GM18505 (cell line): ENCODE measurements at regions not wholly inside any gene's neighbourhood (a gene's known extent, or its start where the extent isn't known, plus 50 kb on each side); places are given as distances from the start of the nearest gene placed in this dataset.
"Not testable (repeated sequence)": the region's sequence is repeated elsewhere in the genome, so short reads cannot be mapped to it uniquely, and the experiment has no call there.

Experiments
- ATAC-seq: cut with Tn5 transposase; IDR thresholded peaks from one replicate; pipeline ENCODE4 v1.9.1; 2021; ENCODE audit not compliant: unreplicated experiment
- POLR2A ChIP-seq: IDR thresholded peaks from 4 replicates; pipeline ENCODE4 v1.6.1; 2011; ENCODE audit warnings: borderline replicate concordance; ENCODE audit not compliant: insufficient read depth, insufficient read length; ENCODE audit errors: extremely low read depth

DNA sequence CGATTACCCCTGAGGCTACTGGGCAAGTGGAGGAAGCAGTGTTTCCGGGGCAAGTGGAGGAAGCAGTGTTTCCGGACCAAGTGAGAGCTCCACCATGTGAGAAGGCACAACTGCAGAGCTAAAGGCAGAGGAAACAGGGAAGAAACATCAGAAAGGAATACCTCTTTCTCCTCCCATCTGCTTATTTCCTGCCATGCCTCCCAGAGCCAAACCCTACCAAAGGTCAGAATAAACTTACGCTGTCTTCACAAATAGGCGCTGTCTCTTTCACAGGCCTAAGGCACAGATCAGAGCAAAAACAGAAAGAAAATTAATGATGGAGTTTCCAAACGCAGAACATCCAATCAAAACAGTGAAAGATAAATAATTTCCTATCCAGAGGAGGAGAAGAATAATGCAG, 153.0 kb downstream of the ATOH1 start:
- no peak for ATAC-seq
- TF ChIP-seq POLR2A, result no peak

DNA sequence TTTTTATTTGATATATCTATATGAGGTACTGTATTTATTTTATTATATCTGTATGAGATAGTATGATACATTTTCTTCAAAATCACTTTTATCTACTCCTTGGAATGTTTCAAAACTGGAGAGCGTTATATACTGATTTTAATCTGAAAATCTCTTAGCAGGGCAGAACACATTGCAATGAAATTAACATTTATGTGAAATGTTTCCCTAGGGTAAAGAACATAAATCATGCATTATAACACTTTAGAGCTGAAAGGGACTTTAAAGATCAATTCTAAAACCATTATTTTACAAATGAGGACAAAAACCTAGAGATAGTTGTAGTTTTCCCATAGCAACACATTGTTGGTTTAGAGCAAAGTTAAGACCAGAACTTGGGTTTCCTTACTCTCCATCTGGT, 153.7 kb downstream of the ATOH1 start:
- no peak for TF ChIP-seq POLR2A
- no peak for ATAC-seq

DNA sequence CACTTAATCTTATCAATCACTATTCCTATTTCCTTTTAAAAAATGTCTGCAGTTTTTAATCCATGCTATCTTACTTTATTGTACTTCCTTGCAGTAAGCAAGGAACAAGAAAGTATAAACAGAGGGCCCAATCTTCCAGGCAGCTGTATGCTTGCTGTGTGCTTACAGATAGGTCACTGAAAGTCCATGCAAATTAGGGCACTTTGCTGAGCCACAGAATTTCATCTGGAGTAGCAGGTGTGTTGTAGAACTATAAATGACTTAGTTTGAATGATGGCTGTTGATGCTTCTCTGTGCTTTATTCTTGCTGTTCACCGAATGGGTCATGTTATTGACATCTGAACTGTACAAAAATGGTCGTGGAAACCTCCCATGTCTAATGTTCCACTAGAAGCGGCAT, 154.6 kb downstream of the ATOH1 start:
- ATAC-seq, result peak; percentile 91
- no peak for TF ChIP-seq POLR2A

DNA sequence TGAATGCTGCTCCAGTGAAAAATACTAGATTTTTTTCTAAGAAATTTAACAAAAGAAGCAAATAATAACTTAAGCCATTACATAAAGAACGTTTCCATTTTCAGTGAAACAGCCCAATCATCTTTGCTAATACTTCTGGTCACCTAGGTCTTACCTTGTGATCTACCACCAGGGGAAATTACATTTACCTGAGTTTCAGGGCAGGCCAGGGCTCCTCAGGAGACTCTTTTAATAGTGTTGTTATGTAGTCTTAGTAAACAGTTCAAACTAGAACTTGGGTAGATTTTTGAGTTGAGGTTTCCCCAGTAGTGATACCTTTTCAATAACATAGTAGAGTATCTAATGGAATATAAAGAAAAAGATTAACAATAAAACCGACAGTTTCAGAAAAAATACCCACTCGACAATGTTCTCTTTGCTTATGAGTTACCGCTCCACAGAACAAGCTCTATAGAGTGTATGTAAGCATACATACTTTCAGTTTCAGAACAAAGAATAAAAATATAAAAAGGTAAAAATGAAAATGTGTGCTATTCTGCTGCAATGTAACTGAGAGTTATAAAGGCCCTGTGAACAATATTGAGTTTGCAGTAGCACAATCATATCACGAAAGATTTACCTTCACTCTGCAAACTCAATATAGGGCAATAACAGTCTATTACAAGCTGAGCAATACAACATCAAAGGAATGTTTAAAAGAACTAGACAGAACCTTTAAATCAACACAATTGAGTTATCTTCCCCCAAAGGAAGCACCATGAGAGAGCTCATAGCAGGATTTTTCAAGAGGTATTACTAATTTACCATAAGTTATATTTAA, 165.8 kb downstream of the ATOH1 start:
- ATAC-seq, result no peak

DNA sequence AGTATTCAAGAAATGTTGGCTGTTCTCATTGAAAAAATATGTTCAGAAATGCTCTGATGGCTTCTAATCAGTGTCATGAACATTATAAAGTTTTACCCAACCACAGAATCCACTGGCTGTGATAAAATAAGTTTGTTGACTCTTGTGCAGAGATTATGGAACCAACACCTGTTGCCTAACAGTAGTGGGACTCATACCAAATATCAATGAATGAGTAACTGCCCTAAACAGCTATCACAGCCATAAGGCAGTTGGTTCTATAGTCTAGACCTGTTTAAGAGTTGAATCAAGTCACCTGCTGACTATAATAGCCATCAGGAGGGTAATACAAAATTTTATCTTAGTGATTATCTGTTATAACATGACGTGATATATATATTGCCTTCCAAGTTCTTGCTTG, 168.3 kb downstream of the ATOH1 start:
- no peak for ATAC-seq
- TF ChIP-seq POLR2A, result no peak

More for the DNA sequence above, 165.8 kb downstream of the ATOH1 start:
- TF ChIP-seq POLR2A, result no peak

DNA sequence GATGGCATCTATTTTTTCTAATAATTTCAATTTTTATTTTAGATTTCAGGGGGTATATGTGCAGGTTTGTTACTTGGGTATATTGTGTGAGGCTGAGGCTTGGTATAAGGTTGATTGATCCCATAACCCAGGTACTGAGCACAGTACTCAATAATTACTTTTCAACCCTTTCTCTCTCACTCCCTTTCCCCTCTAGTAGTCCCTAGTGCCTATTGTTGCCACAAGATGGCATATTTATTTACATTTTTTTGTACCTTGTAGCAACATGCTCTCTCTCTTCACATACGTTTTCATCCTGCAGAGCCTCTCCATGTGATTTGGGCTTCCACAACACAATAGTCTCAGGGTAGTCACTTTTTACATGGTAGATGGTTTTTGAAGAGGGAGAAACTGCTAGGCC, 172.0 kb downstream of the ATOH1 start:
- ATAC-seq, result no peak
- TF ChIP-seq POLR2A, result no peak

DNA sequence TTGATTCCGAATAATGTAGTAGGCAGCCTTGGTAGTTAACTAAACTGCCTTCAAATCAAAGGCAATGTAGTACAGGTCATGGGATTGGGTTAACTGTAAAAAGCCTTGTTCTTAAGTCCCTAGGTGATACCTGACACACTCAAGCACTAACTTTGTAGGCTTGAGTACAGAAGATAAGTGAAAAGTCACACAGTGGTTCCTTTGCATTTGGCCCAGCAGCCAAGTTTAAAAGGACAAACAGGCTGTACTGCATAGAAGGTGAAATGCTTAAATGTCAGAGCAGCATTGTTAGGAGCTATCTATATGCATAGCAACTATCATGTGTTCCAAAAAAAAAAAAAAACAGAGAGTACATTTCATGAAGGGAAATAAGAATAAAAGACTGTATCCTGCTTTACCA, 178.4 kb downstream of the ATOH1 start:
- ATAC-seq, result no peak
- no peak for TF ChIP-seq POLR2A

DNA sequence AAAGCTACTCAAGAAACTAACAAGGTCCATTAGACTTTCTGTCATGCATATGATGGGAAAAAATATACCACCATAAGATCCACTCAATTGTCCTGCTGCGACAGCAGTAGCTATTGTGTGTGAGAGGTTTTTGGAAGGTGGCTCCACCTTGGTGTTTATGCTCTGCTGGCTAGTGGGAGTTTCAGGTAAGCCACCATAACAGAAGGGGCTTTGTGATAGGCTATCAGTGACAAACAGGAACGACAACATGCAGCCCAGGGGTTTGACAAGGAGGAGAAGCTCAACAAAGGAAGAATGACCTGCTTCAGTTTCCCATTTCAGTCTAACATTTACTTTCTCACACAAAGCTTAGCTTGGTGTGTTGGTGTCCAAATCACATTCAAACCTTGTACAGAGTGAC, 182.6 kb downstream of the ATOH1 start:
- no peak for ATAC-seq
- TF ChIP-seq POLR2A, result no peak

DNA sequence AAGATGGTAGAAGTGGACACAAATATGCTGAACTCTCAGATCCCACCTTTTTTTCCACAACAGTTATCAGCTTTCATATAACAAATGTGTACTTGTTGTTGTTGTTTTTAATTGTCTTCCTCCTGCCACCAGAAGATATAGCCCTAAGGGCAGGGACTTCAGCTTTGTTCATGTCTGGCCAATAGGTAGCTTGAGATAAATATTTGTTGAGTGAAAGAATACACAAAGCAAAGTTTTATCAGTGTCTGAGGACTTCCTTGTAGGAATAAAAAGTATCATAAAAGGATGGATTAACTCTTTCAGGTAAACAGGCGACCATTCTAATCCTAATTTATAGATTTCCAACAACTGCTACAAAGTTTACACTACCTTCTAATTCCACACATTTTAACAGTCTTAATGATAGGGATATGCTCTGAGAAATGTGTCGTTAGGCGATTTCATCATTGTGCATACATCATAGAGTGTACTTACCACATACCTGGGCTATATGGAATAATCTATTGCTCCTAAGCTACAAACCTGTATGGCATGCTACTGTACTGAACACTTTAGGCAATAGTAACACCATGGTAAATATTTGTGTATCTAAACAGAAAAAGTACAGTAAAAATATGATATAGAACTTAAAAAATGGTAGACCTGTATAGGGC, 186.1 kb downstream of the ATOH1 start:
- no peak for TF ChIP-seq POLR2A
- no peak for ATAC-seq

DNA sequence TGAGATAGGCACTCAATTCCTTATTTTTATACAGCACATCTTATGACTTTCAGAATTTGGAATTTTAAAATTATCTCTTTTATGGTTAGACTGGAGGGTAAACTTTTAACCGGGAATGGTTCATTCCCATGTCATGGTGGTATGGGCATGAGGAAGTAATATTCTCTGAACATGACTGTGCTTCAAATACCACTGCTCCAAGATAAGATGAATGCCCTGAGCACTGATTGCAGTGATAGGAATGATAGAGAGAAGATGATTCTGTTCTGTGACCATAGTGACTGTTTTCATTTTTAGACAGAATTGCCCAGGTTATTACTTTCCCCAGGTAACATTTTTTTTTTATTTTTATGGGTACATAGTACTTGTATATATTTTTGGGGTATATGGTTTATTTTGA, 187.4 kb downstream of the ATOH1 start:
- no peak for TF ChIP-seq POLR2A
- ATAC-seq, result no peak

DNA sequence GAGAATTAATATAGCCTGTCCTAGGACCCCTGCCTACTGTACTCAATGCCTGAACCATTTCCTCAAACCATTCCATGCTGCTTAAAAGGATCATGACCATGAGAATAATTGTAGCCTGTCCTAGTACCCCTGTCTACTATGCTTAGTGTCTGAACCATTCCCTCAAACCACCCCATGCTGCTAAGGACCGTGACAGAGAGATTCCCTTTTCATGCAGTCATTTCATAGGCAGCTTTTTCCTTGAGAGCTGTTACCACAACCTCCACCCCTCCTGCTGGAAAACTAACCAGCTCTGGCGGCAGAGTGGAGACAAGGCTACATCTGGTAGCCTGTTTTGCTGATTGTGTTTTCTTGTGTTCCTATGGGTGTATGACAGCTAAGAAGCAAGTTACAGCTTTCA, 174.9 kb upstream of the SMARCAD1 start:
- ATAC-seq, result no peak
- no peak for TF ChIP-seq POLR2A

DNA sequence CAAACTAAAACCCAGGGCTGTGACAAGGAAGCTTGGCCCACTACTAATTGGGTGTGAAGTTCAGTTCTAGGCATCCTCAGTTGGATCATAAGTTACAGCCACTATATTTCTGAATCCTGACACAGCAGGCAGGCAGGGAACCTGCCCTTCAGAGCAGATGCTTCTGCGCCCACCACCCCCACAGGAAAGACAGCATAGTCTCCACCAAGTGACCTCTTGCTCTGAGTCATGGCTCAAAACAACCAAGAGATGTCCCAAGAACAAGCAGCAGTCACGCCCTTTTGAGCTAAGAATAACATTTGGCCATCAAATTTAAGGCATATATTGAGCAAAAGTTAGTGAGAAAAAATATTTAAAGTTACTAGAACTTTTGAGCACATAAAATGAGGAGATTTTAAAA, 170.7 kb upstream of the SMARCAD1 start:
- ATAC-seq, result no peak
- no peak for TF ChIP-seq POLR2A

DNA sequence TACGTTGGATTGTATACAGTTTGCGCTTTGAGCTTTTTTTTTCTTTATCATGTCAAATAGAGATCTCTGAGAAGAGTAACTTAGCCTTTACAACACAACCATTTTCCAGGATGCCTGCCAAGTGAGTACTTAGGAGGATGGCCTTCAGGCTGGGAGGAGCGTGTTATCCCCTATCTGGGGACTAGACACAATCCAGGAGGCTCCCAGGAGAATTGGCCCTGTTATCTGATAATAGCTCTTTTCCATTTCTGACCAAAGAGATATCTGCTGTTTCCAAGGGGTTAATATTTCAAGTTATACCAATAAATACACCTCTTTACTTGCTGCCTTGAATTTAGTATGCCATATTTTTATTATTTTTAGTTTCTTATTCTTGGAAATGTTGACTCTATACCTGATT, 169.5 kb upstream of the SMARCAD1 start:
- no peak for TF ChIP-seq POLR2A
- no peak for ATAC-seq

DNA sequence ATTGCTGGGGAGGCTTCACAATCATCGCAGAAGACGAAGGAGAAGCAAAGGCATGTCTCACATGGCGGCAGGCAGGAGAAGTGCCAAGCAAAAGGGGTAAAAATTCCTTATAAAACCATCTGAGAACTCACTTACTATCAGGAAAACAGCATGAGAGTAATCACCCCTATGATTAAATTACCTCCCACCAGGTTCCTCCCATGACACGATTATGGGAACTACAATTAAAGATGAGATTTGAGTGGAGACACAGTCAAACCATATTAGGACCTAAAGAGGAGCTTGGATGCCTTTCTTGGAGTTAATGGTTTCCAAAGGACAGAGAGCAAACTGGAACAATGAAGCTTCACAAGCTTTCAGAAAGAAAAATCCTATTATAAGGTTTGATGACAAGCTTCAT, 168.4 kb upstream of the SMARCAD1 start:
- TF ChIP-seq POLR2A, result no peak
- ATAC-seq, result no peak

DNA sequence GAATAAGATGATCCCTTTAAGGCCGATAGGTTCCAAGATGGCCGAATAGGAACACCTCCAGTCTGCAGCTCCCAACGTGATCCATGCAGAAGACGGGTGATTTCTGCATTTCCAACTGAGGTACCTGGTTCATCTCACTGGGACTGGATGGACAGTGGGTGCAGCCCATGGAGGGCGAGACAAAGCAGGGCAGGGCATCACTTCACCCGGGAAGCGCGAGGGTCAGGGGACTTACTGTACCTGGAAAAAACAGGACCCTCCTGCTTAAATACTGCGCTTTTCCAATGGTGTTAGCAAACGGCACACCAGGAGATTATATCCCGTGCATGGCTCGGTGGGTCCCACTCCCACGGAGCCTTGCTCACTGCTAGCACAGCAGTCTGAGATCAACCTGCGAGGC, 163.2 kb upstream of the SMARCAD1 start:
- ATAC-seq, result not testable (repeated sequence)
